Right lobe of liver (tissue), 4 donors: ENCODE measurements at regions not wholly inside any gene's neighbourhood (a gene's known extent, or its start where the extent isn't known, plus 50 kb on each side); places are given as distances from the start of the nearest gene placed in this dataset.

ENCODE experiments used
- POLR2A ChIP-seq: fragments of 450-650 bp; IDR thresholded peaks from one replicate; pipeline ENCODE4 v1.6.1; 2017; ENCODE audit warnings: antibody characterized with exemption, mild to moderate bottlenecking
- TF ChIP-seq, protein P1 (sequence below), 4 donors: fragments of 200-600 bp in 3 of 4; fragments of 450-650 bp in 1 of 4; IDR thresholded peaks; one replicate each; pipeline versions ENCODE4 v1.5.1 to v1.8.0; 2016 to 2022; ENCODE audit warnings: antibody characterized with exemption in 4 of 4, mild to moderate bottlenecking in 2 of 4
- donor health status: DM: no; HTN: no; CAD: no.
- donor health status: DM: no; HTN: no; CAD: no.
- donor health status: DM: no; HTN: yes; CAD: no.

DNA sequence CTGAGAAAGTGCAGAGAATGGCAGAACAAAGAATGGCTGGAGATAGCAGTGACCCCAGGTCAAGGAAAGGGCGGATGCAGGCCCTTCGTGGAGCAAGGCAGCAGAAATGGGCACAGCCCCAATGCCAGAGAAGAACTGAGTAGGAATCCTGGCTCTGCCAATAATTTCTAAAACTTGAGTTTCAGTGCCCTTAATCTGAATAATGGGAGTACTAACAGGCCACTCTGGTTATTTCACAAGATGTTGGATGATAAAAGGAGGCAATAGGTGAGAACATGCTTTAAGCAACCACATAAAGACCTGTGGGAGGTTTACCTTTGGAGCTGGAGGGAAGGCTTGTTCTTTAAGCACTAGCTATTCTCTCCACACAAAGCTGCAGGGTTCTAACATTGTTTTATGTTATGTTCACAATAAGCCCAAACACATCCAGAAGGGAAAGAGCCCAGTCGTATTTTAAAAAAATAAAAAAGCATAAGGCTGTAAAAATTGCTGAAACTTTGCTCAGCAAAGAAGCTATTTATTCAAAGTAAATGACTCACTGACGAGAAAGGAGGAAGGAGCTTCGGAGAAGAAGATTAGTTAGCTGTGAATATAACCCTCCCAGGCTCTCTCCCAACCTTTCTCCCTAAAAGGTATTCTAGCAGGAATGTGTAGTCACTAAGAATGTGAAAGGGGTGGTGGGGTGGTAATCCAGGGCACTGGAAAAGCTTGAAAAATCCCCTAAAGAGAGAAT is 470.2 kb downstream of the TXNL1 start:
- TF ChIP-seq, protein P1, sequence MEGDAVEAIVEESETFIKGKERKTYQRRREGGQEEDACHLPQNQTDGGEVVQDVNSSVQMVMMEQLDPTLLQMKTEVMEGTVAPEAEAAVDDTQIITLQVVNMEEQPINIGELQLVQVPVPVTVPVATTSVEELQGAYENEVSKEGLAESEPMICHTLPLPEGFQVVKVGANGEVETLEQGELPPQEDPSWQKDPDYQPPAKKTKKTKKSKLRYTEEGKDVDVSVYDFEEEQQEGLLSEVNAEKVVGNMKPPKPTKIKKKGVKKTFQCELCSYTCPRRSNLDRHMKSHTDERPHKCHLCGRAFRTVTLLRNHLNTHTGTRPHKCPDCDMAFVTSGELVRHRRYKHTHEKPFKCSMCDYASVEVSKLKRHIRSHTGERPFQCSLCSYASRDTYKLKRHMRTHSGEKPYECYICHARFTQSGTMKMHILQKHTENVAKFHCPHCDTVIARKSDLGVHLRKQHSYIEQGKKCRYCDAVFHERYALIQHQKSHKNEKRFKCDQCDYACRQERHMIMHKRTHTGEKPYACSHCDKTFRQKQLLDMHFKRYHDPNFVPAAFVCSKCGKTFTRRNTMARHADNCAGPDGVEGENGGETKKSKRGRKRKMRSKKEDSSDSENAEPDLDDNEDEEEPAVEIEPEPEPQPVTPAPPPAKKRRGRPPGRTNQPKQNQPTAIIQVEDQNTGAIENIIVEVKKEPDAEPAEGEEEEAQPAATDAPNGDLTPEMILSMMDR (IDR thresholded peaks at IDR 0.05): no peak
- TF ChIP-seq POLR2A: no peak
